HG03521 (cell line): ENCODE measurements at regions not wholly inside any gene's neighbourhood (a gene's known extent, or its start where the extent isn't known, plus 50 kb on each side); places are given as distances from the start of the nearest gene placed in this dataset.
A peak's percentile ranks its signal among the peaks of the same experiment; 100 is the strongest.
"Not testable (repeated sequence)": the region's sequence is repeated elsewhere in the genome, so short reads cannot be mapped to it uniquely, and the experiment has no call there.

Source experiments
- ATAC-seq: cut with Tn5 transposase; IDR thresholded peaks from one replicate; pipeline ENCODE4 v1.9.1; 2021; ENCODE audit warnings: mild to moderate bottlenecking, moderate library complexity; ENCODE audit not compliant: unreplicated experiment

- ATAC-seq: no peak
Observed at GRCh38 chr16:75983296-75983695, 257.0 kb upstream of the CPHXL start.

DNA sequence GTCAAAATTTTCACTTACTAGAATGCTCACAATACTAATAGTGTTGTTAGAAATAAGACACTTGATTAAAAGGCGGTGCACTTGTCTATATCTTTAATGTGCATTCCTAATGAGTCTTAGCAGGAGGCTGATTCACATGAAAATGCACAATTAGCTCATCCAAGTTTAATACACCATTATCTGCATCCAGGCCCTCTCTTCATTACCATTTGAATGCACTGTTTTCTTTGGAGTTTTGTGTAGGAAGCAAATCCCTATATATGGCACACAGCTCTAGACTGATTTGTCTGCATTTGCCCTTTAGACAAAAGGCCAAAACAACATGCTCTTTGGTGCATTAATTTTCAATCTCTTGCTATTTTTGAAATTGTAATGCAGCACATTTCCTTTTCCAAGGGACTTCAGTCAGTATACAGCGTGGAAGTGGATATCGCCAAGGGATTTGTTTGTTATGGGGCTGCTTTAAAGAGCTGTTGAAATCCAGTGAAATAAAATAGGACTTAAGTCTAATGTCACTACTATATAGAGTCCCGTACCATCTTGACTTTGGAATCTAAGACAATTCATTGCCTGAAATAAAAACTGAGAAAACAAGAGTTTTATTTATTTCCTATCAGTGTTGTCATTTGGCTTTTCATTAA lies 257.6 kb upstream of the CPHXL start:
- no peak for ATAC-seq

DNA sequence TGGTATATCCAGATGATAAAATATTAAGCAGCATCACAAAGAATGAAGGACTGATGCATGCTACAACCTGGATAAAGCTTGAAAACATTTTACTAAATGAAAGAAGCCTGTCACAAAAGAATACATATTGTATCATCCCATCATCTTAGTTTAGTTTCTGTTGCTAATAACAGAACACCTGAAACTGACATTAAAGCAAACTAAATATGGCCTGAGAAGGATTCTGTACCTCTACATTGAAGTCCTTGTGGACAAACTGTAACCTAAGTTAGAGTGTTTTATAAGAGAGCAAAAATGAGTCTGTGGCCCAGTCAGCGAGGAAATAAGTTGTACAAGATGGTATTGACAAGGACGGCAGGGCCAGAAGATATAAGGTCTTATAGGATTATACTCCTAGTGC lies 261.0 kb upstream of the CPHXL start:
- no peak for ATAC-seq

DNA sequence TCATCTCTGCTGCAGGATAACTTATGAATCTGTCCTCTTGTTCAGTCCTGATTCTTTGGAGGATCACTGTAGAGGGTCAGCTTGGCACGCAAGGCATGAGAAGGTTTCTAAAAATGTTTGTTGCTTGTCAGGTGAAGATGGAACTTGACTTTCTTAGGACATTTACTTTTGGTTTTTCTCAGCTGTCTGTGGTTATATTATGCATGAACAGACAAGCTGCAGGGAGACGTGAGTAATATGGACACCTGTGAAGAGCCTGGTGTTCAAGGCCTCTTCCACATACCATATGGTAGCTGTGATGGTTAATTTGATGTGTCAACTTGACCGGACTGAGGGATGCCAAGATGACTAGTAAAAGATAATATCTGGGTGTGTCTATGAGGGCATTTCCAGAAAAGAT lies 270.2 kb upstream of the CPHXL start:
- peak; percentile 73 for ATAC-seq

GRCh38 chr16:75997606-75998005 lies 271.3 kb upstream of the CPHXL start:
- no peak for ATAC-seq

- no peak for ATAC-seq
Observed at GRCh38 chr16:76007645-76008044, 269.6 kb upstream of the CNTNAP4 start.

DNA sequence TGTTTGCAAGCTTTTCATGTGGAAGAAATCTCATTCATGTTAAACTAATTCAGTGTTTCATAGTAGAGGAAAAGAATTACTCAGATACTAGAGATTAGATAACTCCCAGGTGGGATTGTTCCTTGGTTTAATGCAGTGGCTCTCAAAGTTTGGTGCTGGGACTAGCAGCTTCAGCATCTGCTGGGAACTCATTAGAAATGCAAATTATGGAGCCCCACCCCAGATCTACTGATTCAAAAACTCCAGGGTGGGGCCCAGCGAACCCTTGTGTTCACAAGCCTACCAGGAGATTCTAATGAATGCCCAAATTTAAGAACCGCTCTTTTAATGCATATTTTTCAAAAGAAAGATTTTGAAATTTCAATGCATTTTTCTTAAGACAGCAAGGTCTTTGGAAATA lies 253.4 kb upstream of the CNTNAP4 start:
- ATAC-seq: no peak

DNA sequence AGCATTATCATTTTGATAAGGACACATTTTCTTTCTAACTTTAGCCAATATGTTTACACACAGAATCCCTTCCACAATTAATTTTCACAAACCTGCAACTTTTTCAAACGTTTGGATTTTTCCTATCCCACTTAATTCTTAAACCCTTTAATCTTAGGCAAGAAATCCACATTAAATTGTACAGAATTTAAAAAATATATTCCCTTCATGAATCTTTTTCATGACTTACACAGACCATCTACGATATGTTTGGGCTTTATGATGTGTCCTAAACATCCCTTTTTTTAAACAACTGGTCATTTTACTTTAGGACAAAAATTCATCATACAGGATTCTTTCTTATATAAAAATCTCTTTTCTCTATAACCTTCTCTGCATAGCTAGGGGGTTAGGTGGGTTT lies 241.5 kb upstream of the CNTNAP4 start:
- no peak for ATAC-seq

GRCh38 chr16:76038097-76038496 lies 239.1 kb upstream of the CNTNAP4 start:
- ATAC-seq: no peak

DNA sequence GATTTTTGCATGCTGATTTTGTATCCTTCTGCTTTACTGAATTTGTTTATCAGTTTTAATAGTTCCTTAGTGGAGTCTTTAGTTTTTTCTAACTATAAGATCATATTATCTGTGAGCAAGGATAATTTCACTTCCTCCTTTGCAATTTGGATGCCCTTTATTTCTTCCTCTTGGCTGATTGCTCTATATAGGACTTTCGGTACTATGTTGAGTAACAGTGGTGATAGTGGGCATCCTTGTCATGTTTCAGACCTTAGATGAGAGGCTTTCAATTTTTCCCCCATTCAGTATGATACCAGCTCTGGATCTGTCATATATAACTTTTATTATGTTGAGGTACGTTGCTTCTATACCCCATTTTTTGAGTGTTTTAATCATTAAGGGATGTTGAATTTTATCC lies 224.5 kb upstream of the CNTNAP4 start:
- ATAC-seq: no peak

- ATAC-seq: no peak
Observed at GRCh38 chr16:76059186-76059585, 218.0 kb upstream of the CNTNAP4 start.

GRCh38 chr16:76059701-76060100 lies 217.5 kb upstream of the CNTNAP4 start:
- ATAC-seq: no peak

- ATAC-seq: no peak
Observed at GRCh38 chr16:76071690-76072089, 205.5 kb upstream of the CNTNAP4 start.

DNA sequence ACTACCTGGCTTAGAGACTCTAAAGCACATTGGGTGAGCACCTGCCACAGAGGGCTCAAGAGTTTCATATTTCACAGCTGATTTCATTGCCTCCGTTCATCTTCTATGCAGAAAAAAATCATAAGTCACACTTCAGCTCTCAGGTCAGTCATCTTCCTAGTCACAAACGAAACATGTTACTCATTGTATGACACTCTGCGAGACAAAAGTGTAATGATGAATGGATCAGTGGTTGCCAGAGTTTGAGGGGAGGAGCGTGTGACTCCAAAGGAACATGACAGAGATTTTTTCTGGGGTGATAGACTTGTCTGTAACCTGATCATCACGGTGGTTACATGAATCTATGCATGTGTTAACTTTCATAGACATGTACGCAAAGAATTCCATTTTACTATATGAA lies 195.2 kb upstream of the CNTNAP4 start:
- no peak for ATAC-seq

DNA sequence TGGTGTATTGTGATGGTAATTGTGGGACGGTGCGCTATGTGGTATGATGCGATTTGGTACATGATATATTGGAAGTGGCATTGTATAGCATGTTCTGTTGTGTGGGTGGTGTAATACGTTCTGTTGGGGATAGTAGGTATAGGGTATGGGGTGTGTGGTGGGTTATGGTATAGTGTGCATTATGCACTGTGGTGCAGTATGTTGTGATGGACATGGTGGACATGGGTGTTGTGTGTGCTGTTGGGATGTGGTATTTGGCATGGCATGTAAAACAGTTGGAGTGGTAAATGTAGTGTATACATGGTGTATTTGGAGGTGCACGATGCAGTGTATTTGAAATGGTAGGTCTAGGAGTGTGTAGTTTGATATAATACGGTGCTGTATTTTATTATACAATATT lies 170.6 kb upstream of the CNTNAP4 start:
- ATAC-seq: no peak

DNA sequence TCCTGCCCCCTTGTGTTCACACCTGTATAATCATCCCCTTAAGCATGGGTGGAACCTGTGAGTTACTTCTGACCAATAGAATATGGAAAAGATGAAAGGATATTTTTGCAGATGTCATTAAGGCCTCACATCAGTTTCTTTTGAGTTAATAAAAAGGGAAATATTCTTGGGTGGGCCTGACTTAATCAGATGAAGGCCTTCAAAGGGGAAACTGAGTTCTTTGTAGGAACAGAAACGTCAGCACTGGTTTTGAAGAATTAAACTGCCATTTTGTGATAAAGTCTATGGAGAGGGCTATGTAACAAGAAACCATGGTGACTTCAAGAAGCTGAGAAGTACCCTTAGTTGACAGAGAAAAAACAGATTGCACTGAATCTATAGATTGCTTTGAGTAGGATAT lies 168.7 kb upstream of the CNTNAP4 start:
- ATAC-seq: no peak

- no peak for ATAC-seq
Observed at GRCh38 chr16:76114681-76115080, 162.5 kb upstream of the CNTNAP4 start.

DNA sequence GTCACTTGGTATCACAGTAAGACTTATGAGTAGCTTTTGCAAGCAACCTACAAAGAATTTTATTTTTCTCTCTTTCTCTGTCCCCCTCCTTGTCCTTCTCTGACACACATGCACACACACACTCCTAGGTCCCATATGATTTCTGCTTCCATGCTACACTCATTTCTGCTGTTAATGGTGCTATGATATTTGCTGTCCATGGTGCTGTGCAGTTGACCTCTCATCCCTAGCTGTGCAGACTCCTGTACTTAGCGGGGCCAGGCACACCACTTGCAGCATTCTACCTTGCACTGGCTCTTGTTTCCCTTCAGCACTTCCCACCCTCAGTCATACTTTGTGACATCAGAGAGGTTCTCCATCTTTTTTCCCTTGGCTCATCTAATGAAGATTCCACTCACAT lies 158.9 kb upstream of the CNTNAP4 start:
- ATAC-seq: no peak

- ATAC-seq: no peak
Observed at GRCh38 chr16:76121636-76122035, 155.6 kb upstream of the CNTNAP4 start.

- ATAC-seq: no peak
Observed at GRCh38 chr16:76123966-76124365, 153.2 kb upstream of the CNTNAP4 start.

- no peak for ATAC-seq
Observed at GRCh38 chr16:76125871-76126270, 151.3 kb upstream of the CNTNAP4 start.

GRCh38 chr16:76138056-76138455 lies 139.1 kb upstream of the CNTNAP4 start:
- ATAC-seq: not testable (repeated sequence)

DNA sequence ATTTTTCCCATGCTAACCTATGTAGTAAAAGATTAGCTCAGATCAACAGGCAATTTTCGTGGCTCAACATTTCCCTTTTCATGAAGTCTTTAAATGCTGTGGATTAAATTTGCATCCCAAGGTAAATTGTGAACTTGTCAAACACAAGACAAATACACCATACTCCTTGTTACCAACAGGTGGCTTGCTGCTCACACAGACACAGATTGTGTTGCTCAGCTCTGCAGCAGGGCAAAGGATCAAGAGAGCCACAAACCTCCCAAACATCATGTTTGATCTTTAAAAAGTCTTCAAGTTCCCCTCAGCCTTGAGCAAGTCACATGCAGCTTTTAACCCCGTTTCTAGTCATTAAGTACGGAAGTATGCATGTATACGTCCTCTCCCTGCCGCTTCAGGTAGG lies 119.6 kb upstream of the CNTNAP4 start:
- ATAC-seq: no peak
